Gastrocnemius medialis (tissue), 4 donors: ENCODE measurements at regions not wholly inside any gene's neighbourhood (a gene's known extent, or its start where the extent isn't known, plus 50 kb on each side); places are given as distances from the start of the nearest gene placed in this dataset.
"Not testable (repeated sequence)": the region's sequence is repeated elsewhere in the genome, so short reads cannot be mapped to it uniquely, and the experiment has no call there.

Experiments used
- ATAC-seq, 2 donors: fragments of 150-250 bp; one replicate each; pipeline ENCODE4 v1.9.1; 2016
- DNase-seq, 2 donors: peaks; one replicate each; pipeline ENCODE4 v3.0.0-alpha.2; 2019
- H3K27ac ChIP-seq, 4 donors: fragments of 200-600 bp; sonication (generic); 1 replicate in 1 of 4; 2 replicates in 3 of 4; pipeline ENCODE4 v1.5.1; 2016 to 2018; ENCODE audit warnings: mild to moderate bottlenecking in 2 of 4, moderate library complexity in 1 of 4
- H3K27me3 ChIP-seq, 3 donors: fragments of 200-600 bp; sonication (generic) in 2 of 3; 1 replicate in 1 of 3; 2 replicates in 2 of 3; pipeline versions ENCODE4 v1.5.1 to v1.6.0; 2016 to 2019; ENCODE audit warnings: mild to moderate bottlenecking in 1 of 3, moderate library complexity in 1 of 3
- H3K36me3 ChIP-seq, 2 donors: fragments of 200-600 bp; sonication (generic) in 1 of 2; one replicate each; pipeline ENCODE4 v1.5.1; 2017 to 2018
- H3K4me1 ChIP-seq, 2 donors: fragments of 200-600 bp; sonication (generic) in 1 of 2; one replicate each; pipeline ENCODE4 v1.5.1; 2016 to 2017; ENCODE audit warnings: mild to moderate bottlenecking in 2 of 2
- H3K4me3 ChIP-seq, 4 donors: fragments of 200-600 bp; sonication (generic) in 3 of 4; 1 replicate in 1 of 4; 2 replicates in 3 of 4; pipeline ENCODE4 v1.5.1; 2016 to 2019; ENCODE audit warnings: mild to moderate bottlenecking in 2 of 4
- H3K9me3 ChIP-seq, 3 donors: fragments of 200-600 bp; sonication (generic) in 2 of 3; 1 replicate in 1 of 3; 2 replicates in 2 of 3; pipeline ENCODE4 v1.5.1; 2016 to 2019
- CTCF ChIP-seq, 5 experiments: fragments of 450-650 bp in 3 of 5; fragments of 200-600 bp in 2 of 5; sonication (generic) in 2 of 5; IDR thresholded peaks in 4 of 5; conservative IDR thresholded peaks in 1 of 5; 1 replicate in 4 of 5; 2 replicates in 1 of 5; pipeline ENCODE4 v1.5.1; 2016 to 2019; ENCODE audit warnings: antibody characterized with exemption in 5 of 5, mild to moderate bottlenecking in 3 of 5, moderate library complexity in 3 of 5
- POLR2A ChIP-seq, 2 donors: fragments of 450-650 bp; IDR thresholded peaks; one replicate each; pipeline ENCODE4 v1.6.1; 2017; ENCODE audit warnings: antibody characterized with exemption in 2 of 2, mild to moderate bottlenecking in 2 of 2, moderate library complexity in 2 of 2
- in situ Hi-C, 4 donors: fragments of 200-750 bp; cut with MboI; loops; one replicate each; pipeline versions ENCODE4 v1.15.0 to v1.8.0; 2017; ENCODE audit warnings: low sequenced_read_pairs in 4 of 4
- intact Hi-C: fragments of 100-400 bp; cut with DNase I; formaldehyde crosslinking; loops from one replicate; pipeline ENCODE4 v1.15.1; 2023; ENCODE audit warnings: low total_unique reads

- no peak overlapping the region for H3K27ac ChIP-seq
- no peaks in the 10 kb centered on the region for H3K36me3 ChIP-seq
- in situ Hi-C loops, result no loop called here
- peaks cover 0 to 10% (median 0%) of the 10 kb centered on the region in 3 donors for H3K9me3 ChIP-seq
- intact Hi-C loops, result no loop called here
- no peaks in the 10 kb centered on the region for H3K27me3 ChIP-seq
- DNase-seq (no peak), ATAC-seq (no peak)
- TF ChIP-seq POLR2A (IDR thresholded peaks at IDR 0.05) (no peak), CTCF (IDR thresholded peaks at IDR 0.05 in 4 of 5, conservative IDR thresholded peaks at IDR 0.05 in 1 of 5) (no peak)
- H3K4me3 ChIP-seq, result no peak overlapping the region
- no peaks in the 10 kb centered on the region for H3K4me1 ChIP-seq
These were observed 76.7 kb upstream of the CARMIL1 start for GRCh38 chr6:25202504-25202903.

GRCh38 chr6:25205629-25206028 is 73.5 kb upstream of the CARMIL1 start:
- Histone ChIP-seq H3K4me3 (no peak overlapping the region), H3K9me3 (peaks cover 0 to 10% (median 0%) of the 10 kb centered on the region in 3 donors), H3K36me3 (no peaks in the 10 kb centered on the region), H3K27ac (no peak overlapping the region), H3K4me1 (no peaks in the 10 kb centered on the region), H3K27me3 (no peaks in the 10 kb centered on the region)
- intact Hi-C loops, result no loop called here
- in situ Hi-C loops, result no loop called here
- DNase-seq, result no peak
- TF ChIP-seq CTCF (IDR thresholded peaks at IDR 0.05 in 4 of 5, conservative IDR thresholded peaks at IDR 0.05 in 1 of 5), result no peak
- no peak for TF ChIP-seq POLR2A (IDR thresholded peaks at IDR 0.05)
- ATAC-seq, result no peak

DNA sequence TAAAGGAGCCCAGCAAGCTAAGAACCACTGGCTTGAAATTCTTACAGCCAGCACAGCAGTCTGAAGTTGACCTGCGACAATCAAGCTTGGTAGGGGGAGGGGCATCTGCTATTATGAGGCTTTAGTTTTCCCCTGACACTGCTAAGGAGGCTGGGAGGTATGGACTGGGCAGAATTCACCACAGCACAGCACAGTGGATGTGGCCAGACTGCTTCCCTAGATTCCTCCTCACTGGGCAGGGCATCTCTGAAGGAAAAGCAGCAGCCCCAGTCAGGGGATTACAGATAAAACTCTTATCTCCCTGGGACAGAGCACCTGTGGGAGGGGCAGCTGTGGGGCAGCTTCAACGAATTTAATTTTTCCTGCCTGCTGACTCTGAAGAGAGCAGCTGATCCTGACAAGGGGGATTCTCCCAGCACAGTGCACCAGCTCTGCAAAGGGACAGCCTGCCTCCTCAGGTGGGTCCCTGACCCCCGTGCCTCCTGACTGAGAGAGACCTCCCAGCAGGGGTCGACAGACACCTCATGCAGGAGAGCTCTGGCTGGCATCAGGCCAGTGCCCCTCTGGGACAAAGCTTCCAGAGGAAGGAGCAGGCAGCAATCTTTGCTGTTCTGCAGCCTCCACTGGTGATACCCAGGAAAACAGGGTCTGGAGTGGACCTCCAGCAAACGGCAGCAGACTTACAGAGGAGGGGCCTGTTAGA is 71.6 kb upstream of the CARMIL1 start:
- H3K27ac ChIP-seq, H3K36me3 ChIP-seq, DNase-seq, intact Hi-C loops, ATAC-seq, H3K4me3 ChIP-seq, H3K4me1 ChIP-seq, H3K27me3 ChIP-seq, H3K9me3 ChIP-seq, in situ Hi-C loops: not testable (repeated sequence)

- in situ Hi-C loops, result no loop called here
- no peaks in the 10 kb centered on the region for H3K36me3 ChIP-seq
- ATAC-seq (no peak), DNase-seq (no peak)
- no peak overlapping the region for H3K27ac ChIP-seq
- intact Hi-C loops, result no loop called here
- no peak overlapping the region for H3K4me3 ChIP-seq
- H3K4me1 ChIP-seq, result no peaks in the 10 kb centered on the region
- TF ChIP-seq CTCF (IDR thresholded peaks at IDR 0.05 in 4 of 5, conservative IDR thresholded peaks at IDR 0.05 in 1 of 5) (no peak), POLR2A (IDR thresholded peaks at IDR 0.05) (no peak)
- no peaks in the 10 kb centered on the region for H3K9me3 ChIP-seq
- H3K27me3 ChIP-seq, result no peaks in the 10 kb centered on the region
These were observed 63.3 kb upstream of the CARMIL1 start for GRCh38 chr6:25215881-25216280.

DNA sequence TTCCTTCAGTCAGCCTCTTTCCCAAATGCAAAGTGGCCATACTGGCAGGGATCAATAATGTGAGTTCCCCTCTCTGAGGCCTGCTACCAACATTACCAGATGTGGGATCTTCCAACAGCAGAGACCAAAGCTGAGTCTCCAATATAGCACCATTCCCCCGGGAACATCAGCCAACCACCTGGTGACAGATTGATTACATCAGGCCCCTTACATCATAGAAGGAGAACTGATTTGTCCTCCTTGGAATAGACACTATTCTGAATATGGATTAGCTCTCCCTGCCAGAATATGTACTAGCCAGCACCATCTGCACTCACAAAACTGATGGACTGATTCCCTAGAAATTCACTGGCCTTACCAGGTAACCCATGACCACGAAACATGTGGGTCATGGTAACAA is 61.9 kb upstream of the CARMIL1 start:
- H3K9me3 ChIP-seq, result no peaks in the 10 kb centered on the region
- in situ Hi-C loops, result no loop called here

More for the DNA sequence above, 61.9 kb upstream of the CARMIL1 start:
- TF ChIP-seq POLR2A (IDR thresholded peaks at IDR 0.05) (no peak), CTCF (IDR thresholded peaks at IDR 0.05 in 4 of 5, conservative IDR thresholded peaks at IDR 0.05 in 1 of 5) (no peak)
- no peak for ATAC-seq
- Histone ChIP-seq H3K4me3 (no peak overlapping the region), H3K27me3 (no peaks in the 10 kb centered on the region), H3K27ac (no peak overlapping the region), H3K4me1 (no peaks in the 10 kb centered on the region), H3K36me3 (no peaks in the 10 kb centered on the region)
- intact Hi-C loops, result no loop called here
- DNase-seq, result no peak
